HepG2 (cell line): ENCODE measurements at regions not wholly inside any gene's neighbourhood (a gene's known extent, or its start where the extent isn't known, plus 50 kb on each side); places are given as distances from the start of the nearest gene placed in this dataset.

Source experiments
- ATAC-seq: fragments of 200-7000 bp; cut with Tn5 transposase; 3 replicates; pipeline ENCODE4 v1.9.1; 2020; ENCODE audit warnings: mild to moderate bottlenecking, moderate library complexity
- BruUV-seq: library from RNA; stranded (reverse); fragments of 400-500 nt; replicated peaks from 2 replicates; lab custom pipeline; 2021; lab: Mats Ljungman, UMichigan
- CTCF ChIA-PET: fragments of 300-600 bp; formaldehyde crosslinking; extraction: SDS; loops from one replicate; lab custom pipeline; 2021; ENCODE audit warnings: low total read pairs, inconsistent platforms, low intra/inter-chr PET ratio; lab: Yijun Ruan, JAX
- POLR2A ChIA-PET: fragments of 350-600 bp; sonication (Branson Sonifier 250); formaldehyde crosslinking; loops from one replicate; lab custom pipeline; 2020; ENCODE audit warnings: antibody characterized with exemption, inconsistent platforms; lab: Yijun Ruan, JAX
- DNase-seq: peaks from one replicate; pipeline ENCODE4 v3.0.0-alpha.2; 2015; ENCODE audit warnings: low spot score
- FAIRE-seq: peaks from 3 replicates; lab custom pipeline; 2011; peaks lifted over from hg19 to GRCh38; lab: Jason Lieb, UNC
- H2AFZ ChIP-seq: one replicate; pipeline ENCODE4 v1.6.1; 2011; ENCODE audit warnings: low read length, inconsistent platforms
- H3K27ac ChIP-seq: fragments of 300-600 bp; 3 replicates; pipeline ENCODE4 v1.8.0; 2011; ENCODE audit warnings: mixed run types, mild to moderate bottlenecking, mixed read lengths, low read length, inconsistent platforms; ENCODE audit not compliant: insufficient read depth; ENCODE audit errors: extremely low read length
- H3K27me3 ChIP-seq, 2 experiments: fragments of 200-600 bp in 1 of 2; 2 replicates in 1 of 2; 3 replicates in 1 of 2; pipeline versions ENCODE4 v1.6.0 to v1.8.0; 2011; ENCODE audit warnings: low read length in 2 of 2, mild to moderate bottlenecking in 2 of 2, moderate library complexity in 2 of 2, inconsistent platforms in 1 of 2; ENCODE audit not compliant: insufficient read depth in 2 of 2, control insufficient read depth in 1 of 2
- H3K36me3 ChIP-seq, 2 experiments: fragments of 200-600 bp in 1 of 2; replicated peaks in 1 of 2; 2 replicates in 1 of 2; 3 replicates in 1 of 2; pipeline versions ENCODE4 v1.5.1 to v1.8.0; 2011; ENCODE audit warnings: low read length in 2 of 2, inconsistent platforms in 1 of 2; ENCODE audit not compliant: insufficient read depth in 2 of 2, control insufficient read depth in 1 of 2
- H3K4me1 ChIP-seq: 2 replicates; pipeline ENCODE4 v1.5.1; 2012; ENCODE audit warnings: low read length, inconsistent platforms; ENCODE audit not compliant: insufficient read depth
- H3K4me2 ChIP-seq: 2 replicates; pipeline ENCODE4 v1.6.0; 2011; ENCODE audit warnings: low read depth, low read length, inconsistent platforms
- H3K4me3 ChIP-seq, 3 experiments: fragments of 200-600 bp in 1 of 3; sonication (generic), shearing (Covaris generic) in 1 of 3; replicated peaks in 1 of 3; 2 replicates each; pipeline ENCODE4 v1.5.1; 2011 to 2016; ENCODE audit warnings: low read length in 3 of 3, inconsistent platforms in 2 of 3, low read depth in 2 of 3, mild to moderate bottlenecking in 2 of 3, control low read depth in 1 of 3, mixed read lengths in 1 of 3; ENCODE audit not compliant: insufficient read depth in 1 of 3
- H3K79me2 ChIP-seq: one replicate; pipeline ENCODE4 v1.6.1; 2011; ENCODE audit warnings: low read length, inconsistent platforms; ENCODE audit not compliant: insufficient read depth
- H3K9ac ChIP-seq: 2 replicates; pipeline ENCODE4 v1.6.0; 2011; ENCODE audit warnings: mild to moderate bottlenecking, low read depth, low read length, inconsistent platforms; ENCODE audit not compliant: insufficient read depth
- H3K9me3 ChIP-seq: 2 replicates; pipeline ENCODE4 v1.5.1; 2012; ENCODE audit warnings: mild to moderate bottlenecking, low read length
- H4K20me1 ChIP-seq: 2 replicates; pipeline ENCODE4 v1.6.0; 2011; ENCODE audit warnings: inconsistent platforms, mild to moderate bottlenecking, low read length, moderate library complexity; ENCODE audit not compliant: insufficient read depth
- ATAD3A ChIP-seq: sonication (generic); formaldehyde crosslinking; IDR thresholded peaks from 2 replicates; pipeline ENCODE4 v1.4.0; 2020; ENCODE audit warnings: missing genetic modification reagents
- FIP1L1 ChIP-seq: fragments of 200-400 bp; formaldehyde crosslinking; IDR thresholded peaks from 2 replicates; pipeline ENCODE4 v1.6.1; 2018; ENCODE audit warnings: low read depth, mild to moderate bottlenecking, low read length, moderate library complexity, borderline replicate concordance; ENCODE audit not compliant: insufficient read depth
- GABPA ChIP-seq, 2 experiments: IDR thresholded peaks; 2 replicates each; pipeline ENCODE4 v1.6.1; 2011 to 2016; ENCODE audit warnings: low read depth in 2 of 2, low read length in 1 of 2, missing biosample characterization in 1 of 2, missing genetic modification characterization in 1 of 2
- HCFC1 ChIP-seq: fragments of 150-350 bp; IDR thresholded peaks from 2 replicates; pipeline ENCODE4 v1.6.1; 2014; ENCODE audit warnings: low read depth, low read length
- HMG20A ChIP-seq: IDR thresholded peaks from 2 replicates; pipeline ENCODE4 v1.6.1; 2016; ENCODE audit warnings: borderline replicate concordance
- HNRNPH1 ChIP-seq: fragments of 200-400 bp; formaldehyde crosslinking; optimal IDR thresholded peaks from 2 replicates; pipeline ENCODE3; 2017; ENCODE audit warnings: mild to moderate bottlenecking, low read depth, low read length
- HOXD1 ChIP-seq: sonication (generic); formaldehyde crosslinking; IDR thresholded peaks from 2 replicates; pipeline ENCODE4 v1.5.0; 2020; ENCODE audit warnings: missing genetic modification reagents
- NRL ChIP-seq: sonication (generic); formaldehyde crosslinking; IDR thresholded peaks from 2 replicates; pipeline ENCODE4 v1.5.0; 2020; ENCODE audit warnings: missing genetic modification reagents, mild to moderate bottlenecking, moderate library complexity, borderline replicate concordance
- RBM39 ChIP-seq: fragments of 200-400 bp; formaldehyde crosslinking; IDR thresholded peaks from one replicate; pipeline ENCODE4 v1.6.1; 2018; ENCODE audit warnings: antibody characterized with exemption, mild to moderate bottlenecking, low read depth, low read length; ENCODE audit not compliant: poor library complexity, severe bottlenecking
- THYN1 ChIP-seq: sonication (generic); formaldehyde crosslinking; IDR thresholded peaks from 2 replicates; pipeline ENCODE4 v1.8.1; 2023; ENCODE audit warnings: low read depth, mild to moderate bottlenecking, moderate library complexity, missing genetic modification reagents, borderline replicate concordance
- XRCC5 ChIP-seq: fragments of 200-400 bp; formaldehyde crosslinking; optimal IDR thresholded peaks from 2 replicates; pipeline ENCODE3; 2017; ENCODE audit warnings: mild to moderate bottlenecking, low read length
- ZEB1 ChIP-seq: IDR thresholded peaks from 2 replicates; pipeline ENCODE4 v1.6.1; 2012; ENCODE audit warnings: mild to moderate bottlenecking, low read depth, inconsistent platforms; ENCODE audit not compliant: insufficient replicate concordance
- ZMYM3 ChIP-seq: sonication (generic); formaldehyde crosslinking; IDR thresholded peaks from 2 replicates; pipeline ENCODE4 v1.5.1; 2020; ENCODE audit warnings: mild to moderate bottlenecking, missing genetic modification reagents
- ZNF230 ChIP-seq: sonication (generic); formaldehyde crosslinking; IDR thresholded peaks from 2 replicates; pipeline ENCODE4 v1.4.0; 2020; ENCODE audit warnings: mild to moderate bottlenecking, missing genetic modification reagents
- ZNF234 ChIP-seq: sonication (generic); formaldehyde crosslinking; conservative IDR thresholded peaks from 2 replicates; pipeline ENCODE4 v1.5.1; 2020; ENCODE audit warnings: mild to moderate bottlenecking, missing genetic modification reagents
- ZNF251 ChIP-seq: sonication (generic); formaldehyde crosslinking; IDR thresholded peaks from 2 replicates; pipeline ENCODE4 v1.9.0; 2021; ENCODE audit warnings: mild to moderate bottlenecking, missing genetic modification reagents
- ZNF30 ChIP-seq: sonication (generic); formaldehyde crosslinking; IDR thresholded peaks from 2 replicates; pipeline ENCODE4 v1.5.0; 2020; ENCODE audit warnings: mild to moderate bottlenecking, missing genetic modification reagents
- WGBS: methylation state at CpG from one replicate; pipeline ENCODE4 v1.1.6; 2017; ENCODE audit warnings: low lambda C conversion rate; 5-methylcytosine and 5-hydroxymethylcytosine counted together
- in situ Hi-C: cut with HindIII; loops from 2 replicates; pipeline ENCODE4 v1.10.0; 2017; ENCODE audit warnings: low pct_unique_long_range_greater_than_20kb; ENCODE audit not compliant: extremely low pct_ligation_motif_present
- intact Hi-C: fragments of 100-400 bp; cut with micrococcal nuclease; formaldehyde crosslinking; loops from one replicate; pipeline ENCODE4 v1.10.0; 2022; ENCODE audit not compliant: unreplicated experiment
- TF ChIP-seq, protein P1 (sequence below): sonication (generic); formaldehyde crosslinking; IDR thresholded peaks from 2 replicates; pipeline ENCODE4 v1.9.0; 2021; ENCODE audit warnings: mild to moderate bottlenecking, missing genetic modification reagents
- TF ChIP-seq, protein P2 (sequence below): sonication (generic); formaldehyde crosslinking; IDR thresholded peaks from 2 replicates; pipeline ENCODE4 v1.4.0; 2020; ENCODE audit warnings: missing genetic modification reagents

DNA sequence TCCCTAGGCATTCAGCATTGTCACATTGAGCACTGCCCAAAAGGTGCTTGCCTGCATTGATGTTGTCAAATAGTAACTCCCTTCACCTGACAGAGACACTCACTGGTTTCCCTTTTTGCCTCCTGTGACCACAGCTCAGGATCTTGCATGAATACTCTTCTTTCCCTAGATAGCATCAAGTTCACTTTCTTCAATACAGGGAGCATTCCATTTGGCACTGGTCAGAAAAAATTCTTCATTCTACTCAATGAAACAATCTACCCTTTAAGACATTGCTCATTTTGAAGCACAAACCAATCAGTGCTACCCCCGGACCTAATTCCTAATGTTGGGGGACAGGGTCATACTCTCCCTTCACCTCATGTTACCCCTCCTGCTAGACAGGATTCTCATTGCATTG, 319.0 kb upstream of the SNX7 start:
- FAIRE-seq, result no peak
- intact Hi-C loops, result no loop called here
- no peak overlapping the region for H3K9ac ChIP-seq
- ATAC-seq, result no peak
- CTCF ChIA-PET, result no interaction called here
- TF ChIP-seq, protein P1, sequence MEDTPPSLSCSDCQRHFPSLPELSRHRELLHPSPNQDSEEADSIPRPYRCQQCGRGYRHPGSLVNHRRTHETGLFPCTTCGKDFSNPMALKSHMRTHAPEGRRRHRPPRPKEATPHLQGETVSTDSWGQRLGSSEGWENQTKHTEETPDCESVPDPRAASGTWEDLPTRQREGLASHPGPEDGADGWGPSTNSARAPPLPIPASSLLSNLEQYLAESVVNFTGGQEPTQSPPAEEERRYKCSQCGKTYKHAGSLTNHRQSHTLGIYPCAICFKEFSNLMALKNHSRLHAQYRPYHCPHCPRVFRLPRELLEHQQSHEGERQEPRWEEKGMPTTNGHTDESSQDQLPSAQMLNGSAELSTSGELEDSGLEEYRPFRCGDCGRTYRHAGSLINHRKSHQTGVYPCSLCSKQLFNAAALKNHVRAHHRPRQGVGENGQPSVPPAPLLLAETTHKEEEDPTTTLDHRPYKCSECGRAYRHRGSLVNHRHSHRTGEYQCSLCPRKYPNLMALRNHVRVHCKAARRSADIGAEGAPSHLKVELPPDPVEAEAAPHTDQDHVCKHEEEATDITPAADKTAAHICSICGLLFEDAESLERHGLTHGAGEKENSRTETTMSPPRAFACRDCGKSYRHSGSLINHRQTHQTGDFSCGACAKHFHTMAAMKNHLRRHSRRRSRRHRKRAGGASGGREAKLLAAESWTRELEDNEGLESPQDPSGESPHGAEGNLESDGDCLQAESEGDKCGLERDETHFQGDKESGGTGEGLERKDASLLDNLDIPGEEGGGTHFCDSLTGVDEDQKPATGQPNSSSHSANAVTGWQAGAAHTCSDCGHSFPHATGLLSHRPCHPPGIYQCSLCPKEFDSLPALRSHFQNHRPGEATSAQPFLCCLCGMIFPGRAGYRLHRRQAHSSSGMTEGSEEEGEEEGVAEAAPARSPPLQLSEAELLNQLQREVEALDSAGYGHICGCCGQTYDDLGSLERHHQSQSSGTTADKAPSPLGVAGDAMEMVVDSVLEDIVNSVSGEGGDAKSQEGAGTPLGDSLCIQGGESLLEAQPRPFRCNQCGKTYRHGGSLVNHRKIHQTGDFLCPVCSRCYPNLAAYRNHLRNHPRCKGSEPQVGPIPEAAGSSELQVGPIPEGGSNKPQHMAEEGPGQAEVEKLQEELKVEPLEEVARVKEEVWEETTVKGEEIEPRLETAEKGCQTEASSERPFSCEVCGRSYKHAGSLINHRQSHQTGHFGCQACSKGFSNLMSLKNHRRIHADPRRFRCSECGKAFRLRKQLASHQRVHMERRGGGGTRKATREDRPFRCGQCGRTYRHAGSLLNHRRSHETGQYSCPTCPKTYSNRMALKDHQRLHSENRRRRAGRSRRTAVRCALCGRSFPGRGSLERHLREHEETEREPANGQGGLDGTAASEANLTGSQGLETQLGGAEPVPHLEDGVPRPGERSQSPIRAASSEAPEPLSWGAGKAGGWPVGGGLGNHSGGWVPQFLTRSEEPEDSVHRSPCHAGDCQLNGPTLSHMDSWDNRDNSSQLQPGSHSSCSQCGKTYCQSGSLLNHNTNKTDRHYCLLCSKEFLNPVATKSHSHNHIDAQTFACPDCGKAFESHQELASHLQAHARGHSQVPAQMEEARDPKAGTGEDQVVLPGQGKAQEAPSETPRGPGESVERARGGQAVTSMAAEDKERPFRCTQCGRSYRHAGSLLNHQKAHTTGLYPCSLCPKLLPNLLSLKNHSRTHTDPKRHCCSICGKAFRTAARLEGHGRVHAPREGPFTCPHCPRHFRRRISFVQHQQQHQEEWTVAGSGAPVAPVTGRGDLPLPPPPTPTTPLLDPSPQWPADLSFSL (CRISPR knock-in tag), result no peak
- TF ChIP-seq, protein P2, sequence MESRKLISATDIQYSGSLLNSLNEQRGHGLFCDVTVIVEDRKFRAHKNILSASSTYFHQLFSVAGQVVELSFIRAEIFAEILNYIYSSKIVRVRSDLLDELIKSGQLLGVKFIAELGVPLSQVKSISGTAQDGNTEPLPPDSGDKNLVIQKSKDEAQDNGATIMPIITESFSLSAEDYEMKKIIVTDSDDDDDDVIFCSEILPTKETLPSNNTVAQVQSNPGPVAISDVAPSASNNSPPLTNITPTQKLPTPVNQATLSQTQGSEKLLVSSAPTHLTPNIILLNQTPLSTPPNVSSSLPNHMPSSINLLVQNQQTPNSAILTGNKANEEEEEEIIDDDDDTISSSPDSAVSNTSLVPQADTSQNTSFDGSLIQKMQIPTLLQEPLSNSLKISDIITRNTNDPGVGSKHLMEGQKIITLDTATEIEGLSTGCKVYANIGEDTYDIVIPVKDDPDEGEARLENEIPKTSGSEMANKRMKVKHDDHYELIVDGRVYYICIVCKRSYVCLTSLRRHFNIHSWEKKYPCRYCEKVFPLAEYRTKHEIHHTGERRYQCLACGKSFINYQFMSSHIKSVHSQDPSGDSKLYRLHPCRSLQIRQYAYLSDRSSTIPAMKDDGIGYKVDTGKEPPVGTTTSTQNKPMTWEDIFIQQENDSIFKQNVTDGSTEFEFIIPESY (CRISPR knock-in tag), result no peak
- TF ChIP-seq ZEB1 (no peak), FIP1L1 (no peak), HCFC1 (no peak), XRCC5 (no peak), NRL (CRISPR knock-in tag) (no peak), ATAD3A (CRISPR knock-in tag) (no peak), HMG20A (CRISPR knock-in tag) (no peak), HNRNPH1 (no peak), ZMYM3 (CRISPR knock-in tag) (no peak), ZNF230 (CRISPR knock-in tag) (no peak), THYN1 (CRISPR knock-in tag) (no peak), HOXD1 (CRISPR knock-in tag) (no peak), RBM39 (no peak), ZNF30 (CRISPR knock-in tag) (no peak), ZNF234 (CRISPR knock-in tag) (no peak), ZNF251 (CRISPR knock-in tag) (no peak), GABPA (IDR thresholded peaks at IDR 0.05; ENCODE audit: low read depth, low read length) (no peak), GABPA (CRISPR knock-in tag; IDR thresholded peaks at IDR 0.05; ENCODE audit: low read depth) (no peak)
- TF ChIP-seq, all 625 proteins: peak for 0
- no peak overlapping the region for H2AFZ ChIP-seq
- H3K4me3 ChIP-seq, result no peak overlapping the region
- no peak for DNase-seq
- POLR2A ChIA-PET, result no interaction called here
- 0% methylated on average over 1 of the region's 1 CpG for WGBS
- no peaks in the 10 kb centered on the region for H3K9me3 ChIP-seq
- BruUV-seq, result no TSS peak
- H3K4me2 ChIP-seq, result no peak overlapping the region
- H3K27me3 ChIP-seq, result no peaks in the 10 kb centered on the region
- in situ Hi-C loops, result no loop called here
- H3K4me1 ChIP-seq, result no peaks in the 10 kb centered on the region
- H3K36me3 ChIP-seq, result no peaks in the 10 kb centered on the region
- H3K27ac ChIP-seq, result no peak overlapping the region
- H3K79me2 ChIP-seq, result no peaks in the 10 kb centered on the region
- H4K20me1 ChIP-seq, result no peaks in the 10 kb centered on the region
